GM23338 (cell line): ENCODE measurements at regions not wholly inside any gene's neighbourhood (a gene's known extent, or its start where the extent isn't known, plus 50 kb on each side); places are given as distances from the start of the nearest gene placed in this dataset.

Experiments
- ATAC-seq: fragments of 200-7000 bp; cut with Tn5 transposase; 3 replicates; pipeline ENCODE4 v1.9.1; 2020
- DNase-seq: peaks from one replicate; pipeline ENCODE4 v3.0.0-alpha.2; 2015; ENCODE audit warnings: low spot score
- H2AFZ ChIP-seq: fragments of 200-600 bp; sonication (generic); 2 replicates; pipeline ENCODE4 v1.8.0; 2016; ENCODE audit warnings: antibody characterized with exemption, mild to moderate bottlenecking, moderate library complexity
- H3F3A ChIP-seq: fragments of 200-600 bp; sonication (generic); replicated peaks from 2 replicates; pipeline ENCODE4 v1.8.0; 2017; ENCODE audit warnings: antibody characterized with exemption, mixed run types, low read depth
- H3K27ac ChIP-seq: fragments of 200-600 bp; sonication (generic); 2 replicates; pipeline ENCODE4 v1.6.1; 2016; ENCODE audit warnings: low read depth
- H3K27me3 ChIP-seq: fragments of 200-600 bp; sonication (generic); 2 replicates; pipeline ENCODE4 v1.8.0; 2016; ENCODE audit warnings: mild to moderate bottlenecking, mixed run types, moderate library complexity; ENCODE audit not compliant: insufficient read depth
- H3K36me3 ChIP-seq: fragments of 200-600 bp; sonication (generic); 2 replicates; pipeline ENCODE4 v1.8.0; 2016; ENCODE audit warnings: mild to moderate bottlenecking; ENCODE audit not compliant: insufficient read depth
- H3K4me1 ChIP-seq: fragments of 200-600 bp; sonication (generic); 2 replicates; pipeline ENCODE4 v1.8.0; 2016; ENCODE audit warnings: mild to moderate bottlenecking, moderate library complexity; ENCODE audit not compliant: insufficient read depth
- H3K4me2 ChIP-seq: fragments of 200-600 bp; sonication (generic); 2 replicates; pipeline ENCODE4 v1.7.1; 2017; ENCODE audit warnings: mixed run types
- H3K4me3 ChIP-seq: fragments of 200-600 bp; sonication (generic); 2 replicates; pipeline ENCODE4 v1.6.1; 2016; ENCODE audit warnings: mixed run types
- H3K79me2 ChIP-seq: fragments of 200-600 bp; sonication (generic); replicated peaks from 2 replicates; pipeline ENCODE4 v1.8.0; 2017; ENCODE audit warnings: mild to moderate bottlenecking; ENCODE audit not compliant: insufficient read depth
- H3K9me2 ChIP-seq: fragments of 200-600 bp; sonication (generic); 2 replicates; pipeline ENCODE4 v1.8.0; 2017; ENCODE audit not compliant: insufficient read depth
- H4K20me1 ChIP-seq: fragments of 200-600 bp; sonication (generic); replicated peaks from 2 replicates; pipeline ENCODE4 v1.8.0; 2017; ENCODE audit warnings: mild to moderate bottlenecking; ENCODE audit not compliant: insufficient read depth
- H3K27ac Mint-ChIP-seq: 2 replicates; pipeline ENCODE4 v1.8.0; 2020; ENCODE audit warnings: inconsistent platforms, mild to moderate bottlenecking, moderate library complexity, mixed read lengths
- H3K27me3 Mint-ChIP-seq: 3 replicates; pipeline ENCODE4 v1.8.0; 2022; ENCODE audit warnings: low read depth, mild to moderate bottlenecking, moderate library complexity, mixed read lengths, inconsistent platforms; ENCODE audit not compliant: insufficient read depth, poor library complexity
- H3K36me3 Mint-ChIP-seq: 3 replicates; pipeline ENCODE4 v1.8.0; 2021; ENCODE audit warnings: low read depth, mild to moderate bottlenecking, inconsistent platforms, moderate library complexity, mixed read lengths
- H3K4me1 Mint-ChIP-seq: 3 replicates; pipeline ENCODE4 v1.8.0; 2020; ENCODE audit warnings: mild to moderate bottlenecking, inconsistent platforms, mixed read lengths
- H3K4me3 Mint-ChIP-seq: 3 replicates; pipeline ENCODE4 v1.8.0; 2021; ENCODE audit warnings: moderate library complexity, mild to moderate bottlenecking, inconsistent platforms, mixed read lengths
- H3K9me3 Mint-ChIP-seq: 3 replicates; pipeline ENCODE4 v1.8.0; 2020; ENCODE audit warnings: moderate library complexity, mild to moderate bottlenecking, inconsistent platforms, mixed read lengths
- CREB1 ChIP-seq: fragments of 250-450 bp; sonication (Bioruptor Pico); IDR thresholded peaks from 2 replicates; pipeline ENCODE4 v1.5.0; 2020; ENCODE audit warnings: low read depth, mild to moderate bottlenecking, moderate library complexity
- CTCF ChIP-seq, 2 experiments: fragments of 200-600 bp in 1 of 2; sonication (generic) in 1 of 2; conservative IDR thresholded peaks; 2 replicates each; pipeline versions ENCODE4 v1.5.1 to v1.6.1; 2016 to 2017; ENCODE audit warnings: antibody characterized with exemption in 2 of 2, low read depth in 2 of 2, mild to moderate bottlenecking in 2 of 2, moderate library complexity in 1 of 2
- ETS1 ChIP-seq: IDR thresholded peaks from 2 replicates; pipeline ENCODE4 v1.6.1; 2016; ENCODE audit warnings: antibody characterized with exemption
- EZH2 ChIP-seq: fragments of 200-600 bp; sonication (generic); IDR thresholded peaks from one replicate; pipeline ENCODE4 v1.8.0; 2017; ENCODE audit warnings: antibody characterized with exemption, mild to moderate bottlenecking, low read depth; ENCODE audit not compliant: unreplicated experiment
- EZH2phosphoT487 ChIP-seq: fragments of 200-600 bp; sonication (generic); IDR thresholded peaks from one replicate; pipeline ENCODE4 v1.8.1; 2018; ENCODE audit warnings: antibody characterized with exemption; ENCODE audit not compliant: unreplicated experiment
- JUNB ChIP-seq: IDR thresholded peaks from one replicate; pipeline ENCODE4 v1.6.1; 2016; ENCODE audit warnings: antibody characterized with exemption; ENCODE audit not compliant: unreplicated experiment
- POLR2AphosphoS5 ChIP-seq: IDR thresholded peaks from 2 replicates; pipeline ENCODE4 v1.6.1; 2016; ENCODE audit warnings: antibody characterized with exemption, low read depth
- REST ChIP-seq: IDR thresholded peaks from one replicate; pipeline ENCODE4 v1.6.1; 2018; ENCODE audit warnings: antibody characterized with exemption; ENCODE audit not compliant: unreplicated experiment
- ZNF462 ChIP-seq: fragments of 250-450 bp; sonication (Bioruptor Pico); IDR thresholded peaks from 2 replicates; pipeline ENCODE4 v1.5.0; 2020; ENCODE audit warnings: mild to moderate bottlenecking, moderate library complexity

GRCh38 chr9:32706725-32707100 is 71.2 kb upstream of the TAF1L start:
- H3K27ac ChIP-seq = no peak overlapping the region
- H3K9me2 ChIP-seq = no peaks in the 10 kb centered on the region
- H3K9me3 Mint-ChIP-seq = peaks cover 15% of the 10 kb centered on the region
- no peaks in the 10 kb centered on the region for H3K36me3 ChIP-seq
- no peak overlapping the region for H3K27ac Mint-ChIP-seq
- peaks cover 12% of the 10 kb centered on the region for H3K36me3 Mint-ChIP-seq
- TF ChIP-seq REST (no peak), ZNF462 (CRISPR knock-in tag) (no peak), EZH2phosphoT487 (no peak), CTCF (conservative IDR thresholded peaks at IDR 0.05; ENCODE audit: low read depth in 2 of 2) (no peak), CREB1 (CRISPR knock-in tag) (no peak), ETS1 (no peak), JUNB (no peak), EZH2 (no peak), POLR2AphosphoS5 (no peak)
- H3K27me3 Mint-ChIP-seq = peaks cover 6% of the 10 kb centered on the region
- no peaks in the 10 kb centered on the region for H3K79me2 ChIP-seq
- DNase-seq (no peak), ATAC-seq (no peak)
- H3F3A ChIP-seq = no peaks in the 10 kb centered on the region
- H3K4me3 ChIP-seq = no peak overlapping the region
- no peaks in the 10 kb centered on the region for H4K20me1 ChIP-seq
- H3K4me1 Mint-ChIP-seq = 0 out of 3 replicates have a peak, but pooled peaks cover 3% of the 10 kb centered on the region
- H3K4me3 Mint-ChIP-seq = no peak overlapping the region
- H3K4me1 ChIP-seq = no peaks in the 10 kb centered on the region
- H3K27me3 ChIP-seq = no peaks in the 10 kb centered on the region
- no peak overlapping the region for H3K4me2 ChIP-seq
- no peak overlapping the region for H2AFZ ChIP-seq
